ENCODE measurements at regions not wholly inside any gene's neighbourhood (a gene's known extent, or its start where the extent isn't known, plus 50 kb on each side); places are given as distances from the start of the nearest gene placed in this dataset.
"Not testable (repeated sequence)": the region's sequence is repeated elsewhere in the genome, so short reads cannot be mapped to it uniquely, and the experiment has no call there.

- TF ChIP-seq CTCF (IDR thresholded peaks at IDR 0.05; ENCODE audit: poor library complexity); EZH2phosphoT487 (IDR thresholded peaks at IDR 0.05; ENCODE audit: low read depth, severe bottlenecking, unreplicated experiment): not testable (repeated sequence)
Observed at GRCh38 chr12:131206630-131207299, 253.1 kb downstream of the ADGRD1 start.
